Activated CD8-positive, alpha-beta T cell treated with anti-CD3 and anti-CD28 coated beads for 36 hours (primary cell): ENCODE measurements at regions not wholly inside any gene's neighbourhood (a gene's known extent, or its start where the extent isn't known, plus 50 kb on each side); places are given as distances from the start of the nearest gene placed in this dataset.

Source experiments
- ATAC-seq: fragments of 200-7000 bp; cut with Tn5 transposase; one replicate; pipeline ENCODE4 v1.10.0; 2021; ENCODE audit warnings: mild to moderate bottlenecking, moderate library complexity
- CTCF ChIA-PET: fragments of 350-600 bp; sonication (Branson Sonifier 250); formaldehyde crosslinking; loops from one replicate; lab custom pipeline; 2021; ENCODE audit warnings: antibody characterized with exemption; lab: Charles Lee
- POLR2A ChIA-PET: fragments of 350-600 bp; sonication (Branson Sonifier 250); formaldehyde crosslinking; loops from one replicate; lab custom pipeline; 2021; ENCODE audit warnings: antibody characterized with exemption; lab: Charles Lee
- DNase-seq: peaks from one replicate; pipeline ENCODE4 v3.0.0-alpha.2; 2020
- H3K27ac Mint-ChIP-seq: one replicate; pipeline ENCODE4 v1.8.0; 2021; ENCODE audit warnings: mild to moderate bottlenecking, mixed read lengths
- H3K27me3 Mint-ChIP-seq: one replicate; pipeline ENCODE4 v1.8.0; 2021; ENCODE audit warnings: mixed read lengths
- H3K36me3 Mint-ChIP-seq: one replicate; pipeline ENCODE4 v1.8.0; 2021; ENCODE audit warnings: low read depth, mixed read lengths
- H3K4me1 Mint-ChIP-seq: one replicate; pipeline ENCODE4 v1.8.0; 2021; ENCODE audit warnings: low read depth, mixed read lengths
- H3K4me3 Mint-ChIP-seq: one replicate; pipeline ENCODE4 v1.8.0; 2021; ENCODE audit warnings: mild to moderate bottlenecking, moderate library complexity, mixed read lengths
- H3K9me3 Mint-ChIP-seq: one replicate; pipeline ENCODE4 v1.8.0; 2021; ENCODE audit warnings: mixed read lengths
- intact Hi-C: fragments of 100-400 bp; cut with micrococcal nuclease; formaldehyde crosslinking; loops from one replicate; pipeline ENCODE4 v1.10.0; 2022
- TF ChIP-seq, protein P1 (sequence below): fragments of 200-600 bp; IDR thresholded peaks from one replicate; pipeline ENCODE4 v1.8.0; 2022; ENCODE audit warnings: antibody characterized with exemption, mild to moderate bottlenecking

DNA sequence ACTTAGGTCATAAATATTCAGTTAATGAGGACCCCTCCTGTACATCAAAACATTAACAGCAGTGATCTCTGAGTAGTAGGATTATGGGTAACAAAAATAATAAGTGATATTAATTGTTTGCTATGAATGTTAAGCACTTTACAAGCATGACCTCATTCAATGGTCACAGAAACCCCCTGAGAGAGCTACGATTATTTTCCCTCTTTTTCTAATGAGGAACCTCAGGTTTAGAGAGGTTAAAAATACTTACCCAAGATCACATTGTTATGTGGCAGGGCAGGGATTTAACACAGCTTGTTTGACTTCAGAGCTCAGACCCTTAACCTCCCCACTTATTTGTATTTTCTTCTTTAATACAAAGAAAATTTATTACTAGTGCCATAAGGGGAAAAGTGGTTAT, 228.2 kb downstream of the TBL1XR1 start:
- no peaks in the 10 kb centered on the region for H3K36me3 Mint-ChIP-seq
- TF ChIP-seq, protein P1, sequence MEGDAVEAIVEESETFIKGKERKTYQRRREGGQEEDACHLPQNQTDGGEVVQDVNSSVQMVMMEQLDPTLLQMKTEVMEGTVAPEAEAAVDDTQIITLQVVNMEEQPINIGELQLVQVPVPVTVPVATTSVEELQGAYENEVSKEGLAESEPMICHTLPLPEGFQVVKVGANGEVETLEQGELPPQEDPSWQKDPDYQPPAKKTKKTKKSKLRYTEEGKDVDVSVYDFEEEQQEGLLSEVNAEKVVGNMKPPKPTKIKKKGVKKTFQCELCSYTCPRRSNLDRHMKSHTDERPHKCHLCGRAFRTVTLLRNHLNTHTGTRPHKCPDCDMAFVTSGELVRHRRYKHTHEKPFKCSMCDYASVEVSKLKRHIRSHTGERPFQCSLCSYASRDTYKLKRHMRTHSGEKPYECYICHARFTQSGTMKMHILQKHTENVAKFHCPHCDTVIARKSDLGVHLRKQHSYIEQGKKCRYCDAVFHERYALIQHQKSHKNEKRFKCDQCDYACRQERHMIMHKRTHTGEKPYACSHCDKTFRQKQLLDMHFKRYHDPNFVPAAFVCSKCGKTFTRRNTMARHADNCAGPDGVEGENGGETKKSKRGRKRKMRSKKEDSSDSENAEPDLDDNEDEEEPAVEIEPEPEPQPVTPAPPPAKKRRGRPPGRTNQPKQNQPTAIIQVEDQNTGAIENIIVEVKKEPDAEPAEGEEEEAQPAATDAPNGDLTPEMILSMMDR = no peak
- ChIA-PET CTCF (no interaction called here), POLR2A (no interaction called here)
- H3K4me1 Mint-ChIP-seq = peaks cover 5% of the 10 kb centered on the region
- DNase-seq = no peak
- H3K4me3 Mint-ChIP-seq = no peak overlapping the region
- ATAC-seq = no peak
- H3K27ac Mint-ChIP-seq = no peak overlapping the region
- intact Hi-C loops = no loop called here
- H3K27me3 Mint-ChIP-seq = no peaks in the 10 kb centered on the region
- no peaks in the 10 kb centered on the region for H3K9me3 Mint-ChIP-seq

DNA sequence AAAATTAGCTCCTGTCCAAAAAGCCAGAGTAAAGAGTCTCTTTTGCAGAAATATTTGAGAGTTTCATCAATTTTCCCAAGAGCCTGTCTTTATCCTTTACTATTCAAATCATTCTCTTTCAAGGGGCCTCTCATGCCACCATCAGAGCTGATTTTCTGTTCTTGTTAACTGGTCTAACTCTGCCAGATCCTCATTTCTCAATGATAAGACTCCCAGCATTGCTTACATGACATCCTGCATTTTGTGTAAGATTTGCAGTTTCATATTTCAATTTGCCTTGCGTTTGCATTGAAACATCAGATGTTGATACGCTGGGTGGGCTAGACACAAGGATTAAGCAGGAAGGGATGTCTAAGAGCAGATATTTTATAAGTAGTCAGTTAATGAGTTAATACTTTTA, 228.7 kb downstream of the TBL1XR1 start:
- Mint-ChIP-seq H3K27me3 (no peaks in the 10 kb centered on the region), H3K4me3 (no peak overlapping the region), H3K27ac (no peak overlapping the region), H3K9me3 (no peaks in the 10 kb centered on the region), H3K36me3 (no peaks in the 10 kb centered on the region), H3K4me1 (peaks cover 5% of the 10 kb centered on the region)
- ChIA-PET CTCF (no interaction called here), POLR2A (no interaction called here)
- DNase-seq = no peak
- TF ChIP-seq, protein P1 = no peak
- intact Hi-C loops = no loop called here
- ATAC-seq = no peak

DNA sequence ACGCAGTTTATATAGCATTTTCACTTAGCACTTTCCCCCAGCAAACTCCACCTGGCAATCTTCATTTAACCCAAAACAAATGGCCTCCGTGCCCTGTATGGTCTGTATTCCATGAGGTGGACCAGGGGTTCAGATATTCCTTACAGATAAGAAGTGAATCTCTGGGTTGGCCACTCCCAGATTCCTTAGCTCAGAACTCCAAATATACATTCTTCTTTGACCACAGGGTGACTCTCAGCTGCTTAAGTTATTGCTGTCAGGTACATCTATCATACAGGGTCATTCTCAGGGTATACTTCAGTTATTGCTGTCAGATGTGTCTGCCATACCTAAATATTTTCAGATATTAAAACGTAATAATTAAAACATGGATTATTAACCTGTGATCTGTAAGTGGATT, 229.8 kb downstream of the TBL1XR1 start:
- H3K4me1 Mint-ChIP-seq = peaks cover 5% of the 10 kb centered on the region
- CTCF ChIA-PET = no interaction called here

DNA sequence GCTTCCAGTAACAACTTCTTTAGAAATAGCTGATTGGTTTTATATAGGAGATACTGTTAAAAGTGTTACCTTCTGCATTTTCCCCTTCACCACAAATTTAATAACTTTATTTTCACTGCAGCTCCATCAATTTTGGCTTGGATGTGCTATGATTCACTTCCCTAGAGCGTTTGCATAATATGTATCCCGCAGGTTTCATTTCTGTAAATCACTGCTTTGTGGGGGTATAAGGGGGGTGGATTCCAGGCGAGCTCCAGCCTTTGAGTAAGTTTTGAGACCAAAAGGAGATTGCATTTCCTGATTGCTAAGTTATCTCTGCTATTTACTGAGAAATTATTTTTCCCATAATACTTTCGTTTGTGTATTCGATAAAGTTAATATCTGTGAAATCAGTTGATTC, 232.6 kb downstream of the TBL1XR1 start:
- TF ChIP-seq, protein P1 = no peak
- Mint-ChIP-seq H3K9me3 (no peaks in the 10 kb centered on the region), H3K27me3 (no peaks in the 10 kb centered on the region), H3K4me3 (no peak overlapping the region), H3K4me1 (peaks cover 2% of the 10 kb centered on the region), H3K27ac (no peak overlapping the region), H3K36me3 (no peaks in the 10 kb centered on the region)
- ATAC-seq (no peak), DNase-seq (no peak)
- intact Hi-C loops = no loop called here
- ChIA-PET POLR2A (no interaction called here), CTCF (interaction anchor here (1.1 to 1.5 kb wide), 3 partner anchors 27 to 55 kb away, joined by 3 read pairs; no protein-coding TSS in a partner anchor)

More for the DNA sequence above, 229.8 kb downstream of the TBL1XR1 start:
- POLR2A ChIA-PET = no interaction called here
- Mint-ChIP-seq H3K4me3 (no peak overlapping the region), H3K27ac (no peak overlapping the region), H3K36me3 (no peaks in the 10 kb centered on the region), H3K9me3 (no peaks in the 10 kb centered on the region), H3K27me3 (no peaks in the 10 kb centered on the region)
- intact Hi-C loops = no loop called here
- TF ChIP-seq, protein P1 = no peak
- ATAC-seq (no peak), DNase-seq (no peak)

DNA sequence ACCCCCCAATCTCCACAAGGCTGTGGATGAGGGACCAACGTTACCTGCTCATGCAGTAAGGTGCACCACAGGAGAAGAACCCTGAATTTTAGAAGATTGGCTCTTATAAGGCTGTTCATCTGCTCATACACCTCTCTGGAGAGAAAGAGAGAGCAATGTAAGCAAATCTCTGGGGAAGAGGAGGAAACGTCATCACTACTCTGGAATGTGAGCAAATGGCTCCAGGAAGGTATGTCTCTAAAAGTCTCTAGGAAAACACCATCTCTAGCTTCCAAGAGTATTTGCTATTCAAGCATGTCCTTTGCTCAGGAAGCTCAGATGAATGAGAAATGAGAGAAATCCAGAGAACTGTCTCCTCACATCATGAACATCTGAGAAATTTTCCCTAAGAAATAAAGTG, 235.4 kb downstream of the TBL1XR1 start:
- H3K27ac Mint-ChIP-seq = no peak overlapping the region
- intact Hi-C loops = no loop called here
- no peak overlapping the region for H3K4me3 Mint-ChIP-seq
- ChIA-PET POLR2A (no interaction called here), CTCF (no interaction called here)
- TF ChIP-seq, protein P1 = no peak
- DNase-seq (no peak), ATAC-seq (no peak)
- H3K9me3 Mint-ChIP-seq = no peaks in the 10 kb centered on the region
- peaks cover 2% of the 10 kb centered on the region for H3K4me1 Mint-ChIP-seq
- no peaks in the 10 kb centered on the region for H3K27me3 Mint-ChIP-seq
- H3K36me3 Mint-ChIP-seq = no peaks in the 10 kb centered on the region
